Vagina (tissue), 2 donors: ENCODE measurements at regions not wholly inside any gene's neighbourhood (a gene's known extent, or its start where the extent isn't known, plus 50 kb on each side); places are given as distances from the start of the nearest gene placed in this dataset.

Source experiments
- DNase-seq, 2 donors: peaks; one replicate each; pipeline ENCODE4 v3.0.0-alpha.2; 2017; ENCODE audit errors: extremely low spot score in 2 of 2
- H3K27ac ChIP-seq: fragments of 200-600 bp; sonication (generic); one replicate; pipeline ENCODE4 v1.5.1; 2019
- H3K27me3 ChIP-seq: fragments of 200-600 bp; sonication (generic); one replicate; pipeline ENCODE4 v1.5.1; 2019
- H3K36me3 ChIP-seq, 2 donors: fragments of 200-600 bp; sonication (generic); one replicate each; pipeline ENCODE4 v1.5.1; 2017 to 2019
- H3K4me1 ChIP-seq: fragments of 200-600 bp; sonication (generic); one replicate; pipeline ENCODE4 v1.5.1; 2019
- H3K4me3 ChIP-seq, 2 donors: fragments of 200-600 bp; sonication (generic); 1 replicate in 1 of 2; 2 replicates in 1 of 2; pipeline ENCODE4 v1.5.1; 2016 to 2019
- H3K9me3 ChIP-seq: fragments of 200-600 bp; sonication (generic); one replicate; pipeline ENCODE4 v1.5.1; 2019
- POLR2A ChIP-seq, 2 donors: fragments of 450-650 bp; IDR thresholded peaks; one replicate each; pipeline ENCODE4 v1.6.1; 2017; ENCODE audit warnings: antibody characterized with exemption in 2 of 2, mild to moderate bottlenecking in 2 of 2, moderate library complexity in 2 of 2
- POLR2AphosphoS5 ChIP-seq, 2 donors: sonication (generic); formaldehyde crosslinking; IDR thresholded peaks; one replicate each; pipeline ENCODE4 v1.9.0; 2017; ENCODE audit warnings: antibody characterized with exemption in 2 of 2, mild to moderate bottlenecking in 2 of 2, low read depth in 1 of 2; ENCODE audit not compliant: insufficient read depth in 1 of 2
- intact Hi-C: fragments of 100-400 bp; cut with DNase I; formaldehyde crosslinking; loops from one replicate; pipeline ENCODE4 v1.15.1; 2023
- TF ChIP-seq, protein P1 (sequence below), 3 experiments: fragments of 450-650 bp in 2 of 3; fragments of 200-600 bp in 1 of 3; sonication (generic) in 1 of 3; IDR thresholded peaks; one replicate each; pipeline ENCODE4 v1.5.1; 2017 to 2019; ENCODE audit warnings: antibody characterized with exemption in 3 of 3, mild to moderate bottlenecking in 2 of 3, moderate library complexity in 2 of 3

- Histone ChIP-seq H3K4me1 (no peaks in the 10 kb centered on the region), H3K9me3 (no peaks in the 10 kb centered on the region), H3K27me3 (no peaks in the 10 kb centered on the region), H3K4me3 (no peak overlapping the region), H3K27ac (no peak overlapping the region), H3K36me3 (no peaks in the 10 kb centered on the region)
- DNase-seq = peak in 1 of 2 donors; percentile 52
- intact Hi-C loops = no loop called here
- no peak for TF ChIP-seq POLR2A (IDR thresholded peaks at IDR 0.05)
- TF ChIP-seq, protein P1, sequence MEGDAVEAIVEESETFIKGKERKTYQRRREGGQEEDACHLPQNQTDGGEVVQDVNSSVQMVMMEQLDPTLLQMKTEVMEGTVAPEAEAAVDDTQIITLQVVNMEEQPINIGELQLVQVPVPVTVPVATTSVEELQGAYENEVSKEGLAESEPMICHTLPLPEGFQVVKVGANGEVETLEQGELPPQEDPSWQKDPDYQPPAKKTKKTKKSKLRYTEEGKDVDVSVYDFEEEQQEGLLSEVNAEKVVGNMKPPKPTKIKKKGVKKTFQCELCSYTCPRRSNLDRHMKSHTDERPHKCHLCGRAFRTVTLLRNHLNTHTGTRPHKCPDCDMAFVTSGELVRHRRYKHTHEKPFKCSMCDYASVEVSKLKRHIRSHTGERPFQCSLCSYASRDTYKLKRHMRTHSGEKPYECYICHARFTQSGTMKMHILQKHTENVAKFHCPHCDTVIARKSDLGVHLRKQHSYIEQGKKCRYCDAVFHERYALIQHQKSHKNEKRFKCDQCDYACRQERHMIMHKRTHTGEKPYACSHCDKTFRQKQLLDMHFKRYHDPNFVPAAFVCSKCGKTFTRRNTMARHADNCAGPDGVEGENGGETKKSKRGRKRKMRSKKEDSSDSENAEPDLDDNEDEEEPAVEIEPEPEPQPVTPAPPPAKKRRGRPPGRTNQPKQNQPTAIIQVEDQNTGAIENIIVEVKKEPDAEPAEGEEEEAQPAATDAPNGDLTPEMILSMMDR (IDR thresholded peaks at IDR 0.05) = no peak
These were observed 203.9 kb downstream of the TBXT start for GRCh38 chr6:165963750-165964149.

GRCh38 chr6:165962366-165962765, 205.3 kb downstream of the TBXT start:
- intact Hi-C loops = no loop called here

GRCh38 chr6:165961233-165961632, 206.4 kb downstream of the TBXT start:
- H3K4me1 ChIP-seq = no peaks in the 10 kb centered on the region
- TF ChIP-seq POLR2AphosphoS5 (IDR thresholded peaks at IDR 0.05; ENCODE audit: insufficient read depth in 1 of 2, low read depth in 1 of 2) (no peak), POLR2A (IDR thresholded peaks at IDR 0.05) (no peak)
- TF ChIP-seq, protein P1 (IDR thresholded peaks at IDR 0.05) = no peak
- H3K4me3 ChIP-seq = no peak overlapping the region
- no peaks in the 10 kb centered on the region for H3K36me3 ChIP-seq
- no peak overlapping the region for H3K27ac ChIP-seq
- H3K27me3 ChIP-seq = no peaks in the 10 kb centered on the region
- DNase-seq = no peak
- H3K9me3 ChIP-seq = no peaks in the 10 kb centered on the region
- intact Hi-C loops = no loop called here

More at GRCh38 chr6:165962366-165962765, 205.3 kb downstream of the TBXT start:
- H3K36me3 ChIP-seq = no peaks in the 10 kb centered on the region
- H3K27ac ChIP-seq = no peak overlapping the region
- TF ChIP-seq POLR2A (IDR thresholded peaks at IDR 0.05) = no peak
- TF ChIP-seq, protein P1 (IDR thresholded peaks at IDR 0.05) = no peak
- TF ChIP-seq POLR2AphosphoS5 (IDR thresholded peaks at IDR 0.05; ENCODE audit: insufficient read depth in 1 of 2, low read depth in 1 of 2) = no peak
- peak in 1 of 2 donors; percentile 78 for DNase-seq
- no peaks in the 10 kb centered on the region for H3K9me3 ChIP-seq
- no peaks in the 10 kb centered on the region for H3K4me1 ChIP-seq
- H3K27me3 ChIP-seq = no peaks in the 10 kb centered on the region
- no peak overlapping the region for H3K4me3 ChIP-seq

DNA sequence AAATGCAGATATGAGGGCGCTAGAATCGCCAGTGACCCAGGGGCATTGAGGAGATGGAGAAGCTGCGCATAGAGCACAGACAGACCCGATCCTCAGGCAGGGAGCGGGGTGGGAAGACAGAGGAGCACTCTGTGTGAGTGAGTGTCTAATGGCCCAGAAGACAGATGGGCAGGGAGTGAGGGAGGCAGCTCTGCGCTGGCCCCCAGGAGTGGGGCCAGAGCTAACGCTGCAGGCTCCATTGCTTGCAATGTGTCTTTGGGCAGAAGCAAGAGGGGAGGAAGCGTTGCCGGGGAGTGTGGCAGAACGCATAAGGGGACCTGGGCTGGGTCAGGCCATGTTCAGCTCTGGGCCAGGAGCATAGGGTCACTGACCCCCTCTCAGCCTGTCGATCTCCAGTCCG, 207.0 kb downstream of the TBXT start:
- TF ChIP-seq POLR2AphosphoS5 (IDR thresholded peaks at IDR 0.05; ENCODE audit: insufficient read depth in 1 of 2, low read depth in 1 of 2) (no peak), POLR2A (IDR thresholded peaks at IDR 0.05) (no peak)
- TF ChIP-seq, protein P1 (IDR thresholded peaks at IDR 0.05) = no peak
- intact Hi-C loops = no loop called here
- Histone ChIP-seq H3K4me3 (no peak overlapping the region), H3K27me3 (no peaks in the 10 kb centered on the region), H3K36me3 (no peaks in the 10 kb centered on the region), H3K9me3 (no peaks in the 10 kb centered on the region), H3K4me1 (no peaks in the 10 kb centered on the region), H3K27ac (no peak overlapping the region)
- DNase-seq = no peak

DNA sequence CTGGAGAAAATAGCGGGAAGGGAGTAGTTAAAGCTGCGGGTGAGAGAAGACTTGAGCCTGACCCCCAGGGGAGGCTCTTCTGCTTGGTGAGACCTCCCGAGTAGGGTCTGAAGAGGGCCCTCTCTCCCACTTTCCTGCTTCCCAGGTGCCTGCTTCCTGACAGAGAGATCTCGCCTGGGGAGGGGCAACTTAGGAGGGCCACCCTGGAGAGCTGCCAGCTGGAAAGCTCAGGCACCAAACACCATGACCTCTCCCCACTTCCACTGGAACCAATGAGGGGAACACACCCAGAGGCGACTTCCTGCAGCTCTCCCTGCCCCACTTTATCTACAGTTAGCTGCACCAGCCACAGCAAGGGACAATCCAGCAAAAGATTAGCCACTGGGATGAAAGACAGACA, 208.0 kb downstream of the TBXT start:
- TF ChIP-seq, protein P1 (IDR thresholded peaks at IDR 0.05) = no peak
- TF ChIP-seq POLR2A (IDR thresholded peaks at IDR 0.05) (no peak), POLR2AphosphoS5 (IDR thresholded peaks at IDR 0.05; ENCODE audit: insufficient read depth in 1 of 2, low read depth in 1 of 2) (no peak)
- H3K27ac ChIP-seq = no peak overlapping the region
- H3K4me1 ChIP-seq = no peaks in the 10 kb centered on the region
- no peak for DNase-seq
- no peaks in the 10 kb centered on the region for H3K36me3 ChIP-seq
- no peak overlapping the region for H3K4me3 ChIP-seq
- H3K9me3 ChIP-seq = no peaks in the 10 kb centered on the region
- H3K27me3 ChIP-seq = no peaks in the 10 kb centered on the region
- intact Hi-C loops = no loop called here
